ENCODE measurements at regions not wholly inside any gene's neighbourhood (a gene's known extent, or its start where the extent isn't known, plus 50 kb on each side); places are given as distances from the start of the nearest gene placed in this dataset.

DNA sequence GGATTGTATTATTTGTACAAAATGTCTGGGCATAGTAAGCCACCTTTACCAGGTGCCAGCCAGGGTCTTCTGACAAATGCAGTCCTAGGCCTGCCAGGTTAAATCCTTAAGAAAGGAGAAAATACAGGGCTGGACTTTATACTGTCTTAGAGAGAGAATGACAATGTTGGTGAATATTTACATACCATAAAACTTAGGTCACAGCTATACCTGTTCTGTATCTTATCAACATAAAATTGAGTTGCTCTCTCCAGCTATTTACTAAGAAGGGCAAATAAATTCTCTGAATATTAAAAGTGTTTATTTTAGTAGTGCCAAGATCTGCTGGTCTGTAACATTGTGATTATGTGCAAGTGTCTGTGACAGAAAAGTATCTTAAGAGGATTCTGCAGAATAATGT lies 971.1 kb downstream of the AACS start:
- TF ChIP-seq, protein P1, sequence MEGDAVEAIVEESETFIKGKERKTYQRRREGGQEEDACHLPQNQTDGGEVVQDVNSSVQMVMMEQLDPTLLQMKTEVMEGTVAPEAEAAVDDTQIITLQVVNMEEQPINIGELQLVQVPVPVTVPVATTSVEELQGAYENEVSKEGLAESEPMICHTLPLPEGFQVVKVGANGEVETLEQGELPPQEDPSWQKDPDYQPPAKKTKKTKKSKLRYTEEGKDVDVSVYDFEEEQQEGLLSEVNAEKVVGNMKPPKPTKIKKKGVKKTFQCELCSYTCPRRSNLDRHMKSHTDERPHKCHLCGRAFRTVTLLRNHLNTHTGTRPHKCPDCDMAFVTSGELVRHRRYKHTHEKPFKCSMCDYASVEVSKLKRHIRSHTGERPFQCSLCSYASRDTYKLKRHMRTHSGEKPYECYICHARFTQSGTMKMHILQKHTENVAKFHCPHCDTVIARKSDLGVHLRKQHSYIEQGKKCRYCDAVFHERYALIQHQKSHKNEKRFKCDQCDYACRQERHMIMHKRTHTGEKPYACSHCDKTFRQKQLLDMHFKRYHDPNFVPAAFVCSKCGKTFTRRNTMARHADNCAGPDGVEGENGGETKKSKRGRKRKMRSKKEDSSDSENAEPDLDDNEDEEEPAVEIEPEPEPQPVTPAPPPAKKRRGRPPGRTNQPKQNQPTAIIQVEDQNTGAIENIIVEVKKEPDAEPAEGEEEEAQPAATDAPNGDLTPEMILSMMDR (IDR thresholded peaks at IDR 0.05), result no peak
- TF ChIP-seq EZH2 (IDR thresholded peaks at IDR 0.05; ENCODE audit: borderline replicate concordance, insufficient read depth, low read depth, low read length, poor library complexity, severe bottlenecking), result no peak

Measured in B cell (primary cell).